Endothelial cell of umbilical vein (primary cell): ENCODE measurements at regions not wholly inside any gene's neighbourhood (a gene's known extent, or its start where the extent isn't known, plus 50 kb on each side); places are given as distances from the start of the nearest gene placed in this dataset.

ENCODE experiments used
- BruUV-seq: library from RNA; stranded (reverse); fragments of 400-500 nt; replicated peaks from 2 replicates; lab custom pipeline; 2021; lab: Mats Ljungman, UMichigan
- CTCF ChIA-PET: fragments of 300-600, 350-600 bp; sonication (Branson Sonifier 250); formaldehyde crosslinking; loops from one replicate; lab custom pipeline; 2021; ENCODE audit warnings: antibody characterized with exemption, inconsistent platforms; lab: Charles Lee
- POLR2A ChIA-PET: fragments of 300-600, 350-600 bp; sonication (Branson Sonifier 250); formaldehyde crosslinking; loops from one replicate; lab custom pipeline; 2021; ENCODE audit warnings: antibody characterized with exemption, inconsistent platforms; lab: Charles Lee
- DNase-seq: peaks from one replicate; pipeline ENCODE4 v3.0.0-alpha.2; 2011; ENCODE audit warnings: low read depth, low spot score
- FAIRE-seq: peaks from 2 replicates; lab custom pipeline; 2011; peaks lifted over from hg19 to GRCh38; lab: Jason Lieb, UNC
- H2AFZ ChIP-seq: 2 replicates; pipeline ENCODE4 v1.6.0; 2012; ENCODE audit warnings: low read depth, low read length, control low read depth, inconsistent platforms
- H3K27ac ChIP-seq: 2 replicates; pipeline ENCODE4 v1.5.1; 2011; ENCODE audit warnings: low read depth, mild to moderate bottlenecking, control low read depth, low read length, moderate library complexity; ENCODE audit not compliant: insufficient read depth
- H3K27me3 ChIP-seq, 2 experiments: 2 replicates each; pipeline versions ENCODE4 v1.6.0 to v1.6.1; 2011; ENCODE audit warnings: low read length in 2 of 2, mixed read lengths in 1 of 2; ENCODE audit not compliant: control insufficient read depth in 2 of 2, insufficient read depth in 2 of 2
- H3K36me3 ChIP-seq, 2 experiments: 2 replicates in 1 of 2; 3 replicates in 1 of 2; pipeline ENCODE4 v1.5.1; 2011; ENCODE audit warnings: low read length in 2 of 2, mild to moderate bottlenecking in 1 of 2, moderate library complexity in 1 of 2; ENCODE audit not compliant: control insufficient read depth in 2 of 2, insufficient read depth in 2 of 2; ENCODE audit errors: extremely low read depth in 1 of 2
- H3K4me1 ChIP-seq: 3 replicates; pipeline ENCODE4 v1.5.1; 2011; ENCODE audit warnings: mild to moderate bottlenecking, low read length; ENCODE audit not compliant: control insufficient read depth, insufficient read depth; ENCODE audit errors: extremely low read depth
- H3K4me2 ChIP-seq: 2 replicates; pipeline ENCODE4 v1.6.1; 2011; ENCODE audit warnings: low read length, control low read depth, mixed read lengths; ENCODE audit not compliant: insufficient read depth
- H3K4me3 ChIP-seq, 3 experiments: fragments of 200-600 bp in 1 of 3; sonication (generic), shearing (Covaris generic) in 1 of 3; replicated peaks in 1 of 3; 2 replicates each; pipeline ENCODE4 v1.5.1; 2011 to 2016; ENCODE audit warnings: control low read depth in 3 of 3, low read length in 3 of 3, mild to moderate bottlenecking in 2 of 3, inconsistent platforms in 1 of 3, low read depth in 1 of 3, moderate library complexity in 1 of 3; ENCODE audit not compliant: insufficient read depth in 1 of 3
- H3K79me2 ChIP-seq: 2 replicates; pipeline ENCODE4 v1.6.0; 2012; ENCODE audit warnings: low read length, inconsistent platforms; ENCODE audit not compliant: control insufficient read depth, insufficient read depth
- H3K9ac ChIP-seq: replicated peaks from 2 replicates; pipeline ENCODE3; 2011; ENCODE audit warnings: low read length, control low read depth; ENCODE audit not compliant: insufficient read depth; ENCODE audit errors: extremely low read depth
- H3K9me1 ChIP-seq: replicated peaks from 3 replicates; pipeline ENCODE4 v1.6.0; 2011; ENCODE audit warnings: mild to moderate bottlenecking, low read length; ENCODE audit not compliant: control insufficient read depth, insufficient read depth; ENCODE audit errors: extremely low read depth
- H3K9me3 ChIP-seq: replicated peaks from 2 replicates; pipeline ENCODE4 v1.5.1; 2012; ENCODE audit warnings: low read length, inconsistent platforms; ENCODE audit not compliant: control insufficient read depth, insufficient read depth
- H4K20me1 ChIP-seq: replicated peaks from 2 replicates; pipeline ENCODE3; 2011; ENCODE audit warnings: mild to moderate bottlenecking, low read length; ENCODE audit not compliant: control insufficient read depth, insufficient read depth; ENCODE audit errors: extremely low read depth
- CTCF ChIP-seq, 2 donors: IDR thresholded peaks; 1 replicate in 1 of 2; 2 replicates in 1 of 2; pipeline ENCODE4 v1.5.1; 2011; ENCODE audit warnings: low read length in 2 of 2, mild to moderate bottlenecking in 2 of 2, moderate library complexity in 2 of 2, control low read depth in 1 of 2, inconsistent platforms in 1 of 2, low read depth in 1 of 2; ENCODE audit not compliant: insufficient read depth in 1 of 2; ENCODE audit errors: extremely low read depth in 1 of 2
- EZH2 ChIP-seq: IDR thresholded peaks from 2 replicates; pipeline ENCODE4 v1.6.1; 2012; ENCODE audit warnings: borderline replicate concordance, low read depth, mild to moderate bottlenecking, moderate library complexity, low read length, inconsistent platforms; ENCODE audit not compliant: severe bottlenecking
- FOS ChIP-seq: IDR thresholded peaks from 2 replicates; pipeline ENCODE4 v1.6.1; 2011; ENCODE audit warnings: mild to moderate bottlenecking, low read length, moderate library complexity, borderline replicate concordance; ENCODE audit not compliant: insufficient read depth
- GATA2 ChIP-seq: IDR thresholded peaks from 2 replicates; pipeline ENCODE4 v1.7.0; 2011; ENCODE audit warnings: low read depth, mild to moderate bottlenecking, moderate library complexity, mixed read lengths, low read length; ENCODE audit not compliant: insufficient read length, insufficient read depth
- JUN ChIP-seq: IDR thresholded peaks from 2 replicates; pipeline ENCODE4 v1.6.1; 2011; ENCODE audit warnings: borderline replicate concordance, low read depth; ENCODE audit not compliant: insufficient read length, insufficient read depth
- MAX ChIP-seq: IDR thresholded peaks from 2 replicates; pipeline ENCODE4 v1.6.1; 2011; ENCODE audit not compliant: insufficient read depth, insufficient read length
- MYC ChIP-seq: IDR thresholded peaks from one replicate; pipeline ENCODE4 v1.6.1; 2011; ENCODE audit warnings: mild to moderate bottlenecking, low read depth, low read length
- POLR2A ChIP-seq: IDR thresholded peaks from 2 replicates; pipeline ENCODE4 v1.6.1; 2012; ENCODE audit warnings: low read depth, mild to moderate bottlenecking, control low read depth, low read length
- POLR2AphosphoS5 ChIP-seq: IDR thresholded peaks from 2 replicates; pipeline ENCODE4 v1.6.1; 2012; ENCODE audit warnings: low read depth, mild to moderate bottlenecking, control low read depth, low read length, moderate library complexity; ENCODE audit not compliant: insufficient read depth
- dilution Hi-C: fragments of 300-500 bp; cut with MboI; formaldehyde crosslinking; loops from one replicate; pipeline ENCODE4 v1.15.0; 2019; ENCODE audit warnings: low sequenced_read_pairs; ENCODE audit not compliant: extremely low pct_ligation_motif_present
- intact Hi-C: fragments of 100-400 bp; cut with micrococcal nuclease; formaldehyde crosslinking; loops from one replicate; pipeline ENCODE4 v1.10.0; 2022

GRCh38 chr13:48831248-48831647, 144.5 kb upstream of the FNDC3A start:
- TF ChIP-seq FOS (no peak), JUN (no peak), POLR2AphosphoS5 (no peak), GATA2 (no peak), MAX (no peak), POLR2A (no peak), MYC (no peak), CTCF (IDR thresholded peaks at IDR 0.05; ENCODE audit: extremely low read depth in 1 of 2, insufficient read depth in 1 of 2, low read depth in 1 of 2, low read length in 2 of 2) (no peak), EZH2 (no peak)
- intact Hi-C loops (no loop called here), dilution Hi-C loops (no loop called here)
- FAIRE-seq, result no peak
- Histone ChIP-seq H3K27ac (no peak overlapping the region), H3K79me2 (no peaks in the 10 kb centered on the region), H3K9ac (no peak overlapping the region), H4K20me1 (no peaks in the 10 kb centered on the region), H3K4me2 (no peak overlapping the region), H3K36me3 (no peaks in the 10 kb centered on the region), H3K9me1 (no peaks in the 10 kb centered on the region), H3K4me1 (no peaks in the 10 kb centered on the region), H3K27me3 (no peaks in the 10 kb centered on the region), H3K4me3 (no peak overlapping the region), H2AFZ (no peak overlapping the region), H3K9me3 (no peaks in the 10 kb centered on the region)
- CTCF ChIA-PET, result interaction anchor here (0.9 to 1.3 kb wide), 4 partner anchors 9 to 62 kb away, joined by 3 read pairs; no protein-coding TSS in a partner anchor
- POLR2A ChIA-PET, result no interaction called here
- BruUV-seq, result no TSS peak
- DNase-seq, result no peak
